A673 (cell line): ENCODE measurements at regions not wholly inside any gene's neighbourhood (a gene's known extent, or its start where the extent isn't known, plus 50 kb on each side); places are given as distances from the start of the nearest gene placed in this dataset.

Source experiments
- BruUV-seq: library from RNA; stranded (reverse); fragments of 400-500 nt; replicated peaks from 2 replicates; lab custom pipeline; 2021; lab: Mats Ljungman, UMichigan
- CTCF ChIA-PET: fragments of 300-600 bp; sonication (Branson Sonifier 250); formaldehyde crosslinking; loops from one replicate; lab custom pipeline; 2022; ENCODE audit warnings: antibody characterized with exemption; lab: Charles Lee
- POLR2A ChIA-PET: fragments of 300-600 bp; sonication (Branson Sonifier 250); formaldehyde crosslinking; loops from one replicate; lab custom pipeline; 2022; ENCODE audit warnings: antibody characterized with exemption; ENCODE audit not compliant: low non-redundant PET; lab: Charles Lee
- DNase-seq: peaks from one replicate; pipeline ENCODE4 v3.0.0-alpha.2; 2015; ENCODE audit warnings: low spot score
- H3K27ac ChIP-seq: fragments of 200-600 bp; sonication (generic); 2 replicates; pipeline ENCODE4 v1.5.1; 2016; ENCODE audit warnings: mixed run types, low read depth, mild to moderate bottlenecking, mixed read lengths, antibody characterized with exemption, low read length; ENCODE audit not compliant: poor library complexity, severe bottlenecking
- H3K27me3 ChIP-seq: fragments of 200-600 bp; sonication (generic); replicated peaks from 2 replicates; pipeline ENCODE4 v1.6.1; 2017; ENCODE audit warnings: mixed run types, low read depth, mild to moderate bottlenecking, mixed read lengths, antibody characterized with exemption, low read length; ENCODE audit not compliant: insufficient read depth, poor library complexity
- H3K36me3 ChIP-seq: fragments of 200-600 bp; sonication (generic); 2 replicates; pipeline ENCODE4 v1.6.1; 2016; ENCODE audit warnings: mixed run types, mild to moderate bottlenecking, mixed read lengths, antibody characterized with exemption, low read length; ENCODE audit not compliant: insufficient read depth, poor library complexity, severe bottlenecking
- H3K4me1 ChIP-seq: fragments of 200-600 bp; sonication (generic); 2 replicates; pipeline ENCODE4 v1.6.1; 2017; ENCODE audit warnings: mixed run types, mild to moderate bottlenecking, mixed read lengths, antibody characterized with exemption, low read length; ENCODE audit not compliant: insufficient read depth, poor library complexity, severe bottlenecking
- H3K4me3 ChIP-seq: fragments of 200-600 bp; sonication (generic); 2 replicates; pipeline ENCODE4 v1.5.1; 2016; ENCODE audit warnings: low read depth, mixed run types, mild to moderate bottlenecking, mixed read lengths, low read length; ENCODE audit not compliant: poor library complexity, severe bottlenecking
- H3K9me3 ChIP-seq: fragments of 200-600 bp; sonication (generic); 2 replicates; pipeline ENCODE4 v1.6.1; 2016; ENCODE audit warnings: mixed run types, low read depth, mild to moderate bottlenecking, mixed read lengths, antibody characterized with exemption, low read length; ENCODE audit not compliant: poor library complexity, severe bottlenecking
- CTCF ChIP-seq: fragments of 300-800, 200-600 bp; sonication (generic); conservative IDR thresholded peaks from 2 replicates; pipeline ENCODE4 v1.5.1; 2017; ENCODE audit warnings: low read depth, mild to moderate bottlenecking, antibody characterized with exemption, low read length, moderate library complexity, mixed read lengths
- EZH2 ChIP-seq: fragments of 200-600 bp; sonication (generic); IDR thresholded peaks from 2 replicates; pipeline ENCODE4 v1.6.1; 2017; ENCODE audit warnings: borderline replicate concordance, low read depth, mild to moderate bottlenecking, mixed read lengths, antibody characterized with exemption, low read length; ENCODE audit not compliant: poor library complexity, severe bottlenecking
- intact Hi-C: fragments of 100-400 bp; cut with micrococcal nuclease; formaldehyde crosslinking; loops from one replicate; pipeline ENCODE4 v1.10.0; 2022; ENCODE audit not compliant: unreplicated experiment

GRCh38 chr1:238895911-238896310 is 490.5 kb upstream of the CHRM3 start:
- no peaks in the 10 kb centered on the region for H3K36me3 ChIP-seq
- no peak for TF ChIP-seq EZH2
- TF ChIP-seq CTCF = no peak
- ChIA-PET POLR2A (no interaction called here), CTCF (no interaction called here)
- H3K27me3 ChIP-seq = no peaks in the 10 kb centered on the region
- H3K27ac ChIP-seq = no peak overlapping the region
- BruUV-seq = no TSS peak
- H3K4me1 ChIP-seq = no peaks in the 10 kb centered on the region
- H3K9me3 ChIP-seq = no peaks in the 10 kb centered on the region
- DNase-seq = no peak
- intact Hi-C loops = no loop called here
- H3K4me3 ChIP-seq = no peak overlapping the region

- POLR2A ChIA-PET = no interaction called here
- TF ChIP-seq CTCF (no peak), EZH2 (no peak)
- Histone ChIP-seq H3K27ac (no peak overlapping the region), H3K4me3 (no peak overlapping the region), H3K9me3 (no peaks in the 10 kb centered on the region), H3K36me3 (no peaks in the 10 kb centered on the region), H3K4me1 (no peaks in the 10 kb centered on the region), H3K27me3 (no peaks in the 10 kb centered on the region)
- CTCF ChIA-PET = no interaction called here
- DNase-seq = no peak
- BruUV-seq = no TSS peak
- intact Hi-C loops = no loop called here
These were observed 493.8 kb upstream of the CHRM3 start for GRCh38 chr1:238892612-238893011.

DNA sequence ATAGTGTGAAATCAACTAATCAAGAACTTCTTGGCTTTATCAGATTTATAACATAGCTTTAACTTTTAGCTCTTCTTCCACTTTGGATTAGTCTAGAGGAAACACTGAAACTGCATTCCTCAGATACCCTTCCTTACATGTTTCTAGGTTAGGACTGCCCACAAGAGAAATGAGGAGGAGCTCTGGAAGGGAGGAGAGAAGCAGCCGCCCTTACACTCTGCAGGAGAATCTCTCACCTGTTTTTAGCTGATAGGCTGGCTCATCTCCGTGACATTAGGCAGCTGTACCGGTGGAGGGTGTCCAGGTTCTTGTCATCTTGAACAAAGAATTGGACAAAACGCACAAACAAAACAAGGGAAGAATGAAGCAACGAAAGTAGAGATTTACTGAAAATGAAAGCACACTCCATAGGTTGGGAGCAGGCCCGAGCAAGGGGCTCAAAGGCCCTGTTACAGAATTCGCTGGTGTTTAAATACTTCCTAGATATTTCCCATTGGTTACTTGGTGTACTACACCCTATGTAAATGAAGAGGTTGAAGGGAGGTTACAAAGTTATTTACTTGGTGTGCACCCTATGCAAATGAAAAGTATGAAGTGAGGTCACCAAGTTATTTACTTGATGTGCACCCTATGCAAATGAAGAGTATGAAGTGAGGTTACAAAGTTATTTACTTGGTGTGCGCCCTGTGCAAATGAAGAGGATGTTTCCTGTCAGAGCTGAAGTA is 524.9 kb upstream of the CHRM3 start:
- intact Hi-C loops = no loop called here
- no peak for DNase-seq
- no peak overlapping the region for H3K27ac ChIP-seq
- ChIA-PET POLR2A (no interaction called here), CTCF (no interaction called here)
- TF ChIP-seq CTCF = no peak
- TF ChIP-seq EZH2 = no peak
- no peak overlapping the region for H3K4me3 ChIP-seq
- no peaks in the 10 kb centered on the region for H3K27me3 ChIP-seq
- BruUV-seq = no TSS peak
- H3K9me3 ChIP-seq = no peaks in the 10 kb centered on the region
- H3K36me3 ChIP-seq = no peaks in the 10 kb centered on the region
- H3K4me1 ChIP-seq = no peaks in the 10 kb centered on the region
